Lower leg skin (tissue), 4 donors: ENCODE measurements at regions not wholly inside any gene's neighbourhood (a gene's known extent, or its start where the extent isn't known, plus 50 kb on each side); places are given as distances from the start of the nearest gene placed in this dataset.
"Not testable (repeated sequence)": the region's sequence is repeated elsewhere in the genome, so short reads cannot be mapped to it uniquely, and the experiment has no call there.

Experiments used
- DNase-seq, 2 donors: peaks; one replicate each; pipeline ENCODE4 v3.0.0-alpha.2; 2019; ENCODE audit warnings: low spot score in 2 of 2
- H3K4me3 ChIP-seq: fragments of 200-600 bp; sonication (generic); 2 replicates; pipeline ENCODE4 v1.5.1; 2017; ENCODE audit warnings: mild to moderate bottlenecking, low read depth; ENCODE audit not compliant: poor library complexity, severe bottlenecking
- CTCF ChIP-seq, 3 donors: fragments of 450-650 bp; IDR thresholded peaks; one replicate each; pipeline ENCODE4 v1.5.1; 2016; ENCODE audit warnings: antibody characterized with exemption in 3 of 3, mild to moderate bottlenecking in 3 of 3, moderate library complexity in 2 of 3
- POLR2A ChIP-seq, 2 donors: fragments of 450-650 bp; IDR thresholded peaks; one replicate each; pipeline ENCODE4 v1.6.1; 2016 to 2017; ENCODE audit warnings: antibody characterized with exemption in 2 of 2, mild to moderate bottlenecking in 1 of 2, moderate library complexity in 1 of 2
- WGBS, 2 donors: methylation state at CpG; one replicate each; pipeline ENCODE4 v1.1.5; 2018; 5-methylcytosine and 5-hydroxymethylcytosine counted together
- intact Hi-C: fragments of 100-400 bp; cut with DNase I; formaldehyde crosslinking; loops from one replicate; pipeline ENCODE4 v1.15.0; 2023; ENCODE audit warnings: low total_unique reads

GRCh38 chr2:91422102-91422501 lies 2730.6 kb downstream of the RPIA start:
- intact Hi-C loops, H3K4me3 ChIP-seq, DNase-seq: not testable (repeated sequence)
- WGBS, 2 donors: 79 to 80% methylated on average over 19 of the region's 19 CpGs

GRCh38 chr2:91427148-91427547 lies 2735.7 kb downstream of the RPIA start:
- H3K4me3 ChIP-seq, intact Hi-C loops: not testable (repeated sequence)
- DNase-seq: peak in 1 of 2 donors; percentile 53
- WGBS, 2 donors: 49 to 70% methylated on average over 1 of the region's 1 CpG

GRCh38 chr2:91441932-91442245 lies 2750.4 kb downstream of the RPIA start:
- WGBS, 2 donors: 7 to 10% methylated on average over 29 of the region's 29 CpGs
- intact Hi-C loops, DNase-seq: not testable (repeated sequence)
- peak overlapping the region; percentile 0 for H3K4me3 ChIP-seq

- intact Hi-C loops: no loop called here
- TF ChIP-seq CTCF (IDR thresholded peaks at IDR 0.05) (no peak), POLR2A (IDR thresholded peaks at IDR 0.05) (no peak)
- WGBS, 2 donors: 6% methylated on average over 82 of the region's 82 CpGs
- DNase-seq: peak in 1 of 2 donors; percentile 88
- peak overlapping the region; percentile 0 for H3K4me3 ChIP-seq
These were observed 2750.9 kb downstream of the RPIA start for GRCh38 chr2:91442246-91442905.

- intact Hi-C loops: not testable (repeated sequence)
- H3K4me3 ChIP-seq: peak overlapping the region; percentile 0
- DNase-seq: peak in 1 of 2 donors; percentile 87
- WGBS, 2 donors: 6 to 7% methylated on average over 38 to 54 of the region's 69 CpGs
These were observed 2751.6 kb downstream of the RPIA start for GRCh38 chr2:91442906-91443729.

- DNase-seq: peak in 1 of 2 donors; percentile 84
- WGBS, 2 donors: 62 to 64% methylated on average over 8 to 10 of the region's 11 CpGs
- H3K4me3 ChIP-seq, intact Hi-C loops: not testable (repeated sequence)
These were observed 2752.2 kb downstream of the RPIA start for GRCh38 chr2:91443730-91444115.

- intact Hi-C loops, DNase-seq, H3K4me3 ChIP-seq: not testable (repeated sequence)
- WGBS, 2 donors: 89 to 91% methylated on average over 4 to 5 of the region's 5 CpGs
These were observed 2754.2 kb downstream of the RPIA start for GRCh38 chr2:91445705-91446104.

- H3K4me3 ChIP-seq, intact Hi-C loops, DNase-seq: not testable (repeated sequence)
These were observed 2755.0 kb downstream of the RPIA start for GRCh38 chr2:91446489-91446888.

- intact Hi-C loops, H3K4me3 ChIP-seq, DNase-seq: not testable (repeated sequence)
- WGBS, 2 donors: 89 to 90% methylated on average over 6 of the region's 7 CpGs
These were observed 2755.4 kb downstream of the RPIA start for GRCh38 chr2:91446915-91447314.

GRCh38 chr2:91447508-91447907 lies 2756.0 kb downstream of the RPIA start:
- WGBS, 2 donors: 92% methylated on average over 4 to 6 of the region's 8 CpGs
- H3K4me3 ChIP-seq, intact Hi-C loops: not testable (repeated sequence)
- DNase-seq: peak in 1 of 2 donors; percentile 76

- H3K4me3 ChIP-seq, intact Hi-C loops: not testable (repeated sequence)
- 77 to 79% methylated on average over 9 of the region's 9 CpGs for WGBS, 2 donors
- peak in 1 of 2 donors; percentile 78 for DNase-seq
These were observed 2770.8 kb downstream of the RPIA start for GRCh38 chr2:91462292-91462691.

- intact Hi-C loops, H3K4me3 ChIP-seq: not testable (repeated sequence)
- peak in 1 of 2 donors; percentile 64 for DNase-seq
- WGBS, 2 donors: 79 to 80% methylated on average over 2 of the region's 2 CpGs
These were observed 2771.5 kb downstream of the RPIA start for GRCh38 chr2:91463007-91463406.

GRCh38 chr2:91466780-91467363 lies 2775.4 kb downstream of the RPIA start:
- intact Hi-C loops, H3K4me3 ChIP-seq, DNase-seq: not testable (repeated sequence)
- WGBS, 2 donors: 25 to 28% methylated on average over 1 of the region's 1 CpG
